Body of pancreas (tissue), 4 donors: ENCODE measurements at regions not wholly inside any gene's neighbourhood (a gene's known extent, or its start where the extent isn't known, plus 50 kb on each side); places are given as distances from the start of the nearest gene placed in this dataset.

Experiments used
- POLR2A ChIP-seq, 3 donors: fragments of 450-650 bp; IDR thresholded peaks; one replicate each; pipeline ENCODE4 v1.6.1; 2016; ENCODE audit warnings: antibody characterized with exemption in 3 of 3, mild to moderate bottlenecking in 2 of 3
- TF ChIP-seq, protein P1 (sequence below), 7 experiments: fragments of 450-650 bp in 4 of 7; fragments of 200-600 bp in 3 of 7; sonication (generic) in 3 of 7; IDR thresholded peaks; one replicate each; pipeline ENCODE4 v1.5.1; 2016 to 2019; ENCODE audit warnings: antibody characterized with exemption in 7 of 7

DNA sequence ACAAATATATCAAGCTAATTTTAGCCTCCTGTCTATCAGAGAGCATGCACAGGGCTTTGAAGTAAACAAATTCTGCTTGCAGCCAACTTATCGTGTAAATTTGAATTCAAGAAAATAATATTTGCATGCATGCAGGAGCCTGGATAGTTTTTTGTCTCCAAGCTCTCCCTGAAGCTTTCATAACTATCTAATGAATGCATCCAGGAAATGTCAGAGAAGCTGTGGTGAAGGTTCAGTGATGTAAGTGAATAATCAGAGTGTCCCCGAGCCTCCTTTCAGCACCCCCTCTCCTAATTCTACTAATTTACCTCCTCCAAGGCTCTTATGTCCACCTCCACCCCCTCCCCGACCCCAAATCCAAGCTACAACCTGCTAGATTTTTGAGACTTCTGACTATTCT lies 172.0 kb upstream of the ZNF32 start:
- no peak for TF ChIP-seq POLR2A (IDR thresholded peaks at IDR 0.05)
- TF ChIP-seq, protein P1, sequence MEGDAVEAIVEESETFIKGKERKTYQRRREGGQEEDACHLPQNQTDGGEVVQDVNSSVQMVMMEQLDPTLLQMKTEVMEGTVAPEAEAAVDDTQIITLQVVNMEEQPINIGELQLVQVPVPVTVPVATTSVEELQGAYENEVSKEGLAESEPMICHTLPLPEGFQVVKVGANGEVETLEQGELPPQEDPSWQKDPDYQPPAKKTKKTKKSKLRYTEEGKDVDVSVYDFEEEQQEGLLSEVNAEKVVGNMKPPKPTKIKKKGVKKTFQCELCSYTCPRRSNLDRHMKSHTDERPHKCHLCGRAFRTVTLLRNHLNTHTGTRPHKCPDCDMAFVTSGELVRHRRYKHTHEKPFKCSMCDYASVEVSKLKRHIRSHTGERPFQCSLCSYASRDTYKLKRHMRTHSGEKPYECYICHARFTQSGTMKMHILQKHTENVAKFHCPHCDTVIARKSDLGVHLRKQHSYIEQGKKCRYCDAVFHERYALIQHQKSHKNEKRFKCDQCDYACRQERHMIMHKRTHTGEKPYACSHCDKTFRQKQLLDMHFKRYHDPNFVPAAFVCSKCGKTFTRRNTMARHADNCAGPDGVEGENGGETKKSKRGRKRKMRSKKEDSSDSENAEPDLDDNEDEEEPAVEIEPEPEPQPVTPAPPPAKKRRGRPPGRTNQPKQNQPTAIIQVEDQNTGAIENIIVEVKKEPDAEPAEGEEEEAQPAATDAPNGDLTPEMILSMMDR (IDR thresholded peaks at IDR 0.05) = no peak
